ENCODE measurements at regions not wholly inside any gene's neighbourhood (a gene's known extent, or its start where the extent isn't known, plus 50 kb on each side); places are given as distances from the start of the nearest gene placed in this dataset.

GRCh38 chr1:106225403-106225802 is 831.1 kb upstream of the PRMT6 start:
- Histone ChIP-seq H3K14ac (ENCODE audit: low read length) (no peak overlapping the region), H2AFZ (ENCODE audit: insufficient read depth, low read length, poor library complexity) (no peak overlapping the region), H3K9me3 (ENCODE audit: insufficient read depth, low read depth, low read length) (no peaks in the 10 kb centered on the region), H4K91ac (ENCODE audit: low read depth, low read length) (no peak overlapping the region), H3K27me3 (ENCODE audit: insufficient read depth, low read length) (no peaks in the 10 kb centered on the region), H3K18ac (ENCODE audit: low read length) (no peak overlapping the region), H2BK120ac (ENCODE audit: insufficient read depth, low read length, poor library complexity) (no peak overlapping the region), H3K23ac (ENCODE audit: low read length) (no peak overlapping the region), H3K4ac (ENCODE audit: low read depth, low read length) (no peak overlapping the region), H3K79me2 (ENCODE audit: control insufficient read depth, insufficient read depth, low read length, poor library complexity) (no peaks in the 10 kb centered on the region), H3K27ac (ENCODE audit: low read depth, low read length) (no peak overlapping the region), H2BK12ac (ENCODE audit: low read length) (no peak overlapping the region), H4K8ac (ENCODE audit: low read depth, low read length) (no peak overlapping the region), H3K36me3 (ENCODE audit: control insufficient read depth in 1 of 2, insufficient read depth in 2 of 2, low read length in 2 of 2) (no peaks in the 10 kb centered on the region), H3K4me3 (ENCODE audit: low read depth, low read length) (no peak overlapping the region), H4K12ac (ENCODE audit: low read depth, low read length) (no peak overlapping the region), H3K79me1 (ENCODE audit: low read length) (no peaks in the 10 kb centered on the region), H2AK5ac (ENCODE audit: low read length) (no peak overlapping the region), H3K4me2 (ENCODE audit: low read length) (no peak overlapping the region), H2BK5ac (ENCODE audit: low read depth, low read length, poor library complexity) (no peak overlapping the region), H3K9ac (ENCODE audit: low read length) (no peak overlapping the region), H3K4me1 (ENCODE audit: control insufficient read depth in 1 of 2, insufficient read depth in 2 of 2, low read length in 2 of 2) (no peaks in the 10 kb centered on the region)
- no CpG with 5 or more reads among the region's 3 CpGs for WGBS (ENCODE audit: extremely low coverage, insufficient coverage, insufficient read length)
- no peak for DNase-seq

- Histone ChIP-seq H3K27me3 (ENCODE audit: insufficient read depth, low read length) (no peaks in the 10 kb centered on the region), H2AK5ac (ENCODE audit: low read length) (no peak overlapping the region)
These were observed 829.9 kb upstream of the PRMT6 start for GRCh38 chr1:106226550-106226949.

GRCh38 chr1:106232128-106232527 is 824.3 kb upstream of the PRMT6 start:
- Histone ChIP-seq H2BK12ac (ENCODE audit: low read length) (peak overlapping the region; percentile 32), H3K18ac (ENCODE audit: low read length) (no peak overlapping the region), H3K4me2 (ENCODE audit: low read length) (no peak overlapping the region), H2AK5ac (ENCODE audit: low read length) (no peak overlapping the region), H3K27me3 (ENCODE audit: insufficient read depth, low read length) (no peaks in the 10 kb centered on the region), H3K79me2 (ENCODE audit: control insufficient read depth, insufficient read depth, low read length, poor library complexity) (no peaks in the 10 kb centered on the region), H3K9me3 (ENCODE audit: insufficient read depth, low read depth, low read length) (no peaks in the 10 kb centered on the region), H3K36me3 (ENCODE audit: control insufficient read depth in 1 of 2, insufficient read depth in 2 of 2, low read length in 2 of 2) (no peaks in the 10 kb centered on the region), H3K9ac (ENCODE audit: low read length) (no peak overlapping the region), H4K91ac (ENCODE audit: low read depth, low read length) (no peak overlapping the region), H3K79me1 (ENCODE audit: low read length) (peaks cover 4% of the 10 kb centered on the region), H4K8ac (ENCODE audit: low read depth, low read length) (no peak overlapping the region), H4K12ac (ENCODE audit: low read depth, low read length) (no peak overlapping the region), H3K23ac (ENCODE audit: low read length) (no peak overlapping the region), H3K4me3 (ENCODE audit: low read depth, low read length) (no peak overlapping the region), H2BK5ac (ENCODE audit: low read depth, low read length, poor library complexity) (no peak overlapping the region), H3K14ac (ENCODE audit: low read length) (no peak overlapping the region), H3K4me1 (ENCODE audit: control insufficient read depth in 1 of 2, insufficient read depth in 2 of 2, low read length in 2 of 2) (peaks cover 0 to 8% of the 10 kb centered on the region in 2 experiments), H2AFZ (ENCODE audit: insufficient read depth, low read length, poor library complexity) (no peak overlapping the region), H3K27ac (ENCODE audit: low read depth, low read length) (peak overlapping the region; percentile 36), H3K4ac (ENCODE audit: low read depth, low read length) (no peak overlapping the region), H2BK120ac (ENCODE audit: insufficient read depth, low read length, poor library complexity) (no peak overlapping the region)
- no CpG with 5 or more reads among the region's 1 CpG for WGBS (ENCODE audit: extremely low coverage, insufficient coverage, insufficient read length)
- peak in 1 of 2 donors; percentile 5 for DNase-seq

More at GRCh38 chr1:106226550-106226949, 829.9 kb upstream of the PRMT6 start:
- Histone ChIP-seq H4K8ac (ENCODE audit: low read depth, low read length) (no peak overlapping the region), H3K4me3 (ENCODE audit: low read depth, low read length) (no peak overlapping the region), H2BK5ac (ENCODE audit: low read depth, low read length, poor library complexity) (no peak overlapping the region), H3K9me3 (ENCODE audit: insufficient read depth, low read depth, low read length) (no peaks in the 10 kb centered on the region), H3K27ac (ENCODE audit: low read depth, low read length) (no peak overlapping the region), H3K79me2 (ENCODE audit: control insufficient read depth, insufficient read depth, low read length, poor library complexity) (no peaks in the 10 kb centered on the region), H4K12ac (ENCODE audit: low read depth, low read length) (no peak overlapping the region), H3K4ac (ENCODE audit: low read depth, low read length) (no peak overlapping the region), H3K9ac (ENCODE audit: low read length) (no peak overlapping the region), H3K36me3 (ENCODE audit: control insufficient read depth in 1 of 2, insufficient read depth in 2 of 2, low read length in 2 of 2) (no peaks in the 10 kb centered on the region), H2BK12ac (ENCODE audit: low read length) (no peak overlapping the region), H3K4me2 (ENCODE audit: low read length) (no peak overlapping the region), H3K14ac (ENCODE audit: low read length) (no peak overlapping the region), H3K79me1 (ENCODE audit: low read length) (no peaks in the 10 kb centered on the region), H4K91ac (ENCODE audit: low read depth, low read length) (no peak overlapping the region), H2AFZ (ENCODE audit: insufficient read depth, low read length, poor library complexity) (no peak overlapping the region), H3K18ac (ENCODE audit: low read length) (no peak overlapping the region), H3K4me1 (ENCODE audit: control insufficient read depth in 1 of 2, insufficient read depth in 2 of 2, low read length in 2 of 2) (no peaks in the 10 kb centered on the region), H2BK120ac (ENCODE audit: insufficient read depth, low read length, poor library complexity) (no peak overlapping the region), H3K23ac (ENCODE audit: low read length) (no peak overlapping the region)
- WGBS (ENCODE audit: extremely low coverage, insufficient coverage, insufficient read length): no CpG with 5 or more reads among the region's 1 CpG
- no peak for DNase-seq

GRCh38 chr1:106233511-106233910 is 823.0 kb upstream of the PRMT6 start:
- Histone ChIP-seq H3K9me3 (ENCODE audit: insufficient read depth, low read depth, low read length) (no peaks in the 10 kb centered on the region), H3K4ac (ENCODE audit: low read depth, low read length) (no peak overlapping the region), H3K9ac (ENCODE audit: low read length) (no peak overlapping the region), H2BK5ac (ENCODE audit: low read depth, low read length, poor library complexity) (peak overlapping the region; percentile 40), H3K4me2 (ENCODE audit: low read length) (no peak overlapping the region), H3K79me1 (ENCODE audit: low read length) (peaks cover 4% of the 10 kb centered on the region), H3K36me3 (ENCODE audit: control insufficient read depth in 1 of 2, insufficient read depth in 2 of 2, low read length in 2 of 2) (no peaks in the 10 kb centered on the region), H3K14ac (ENCODE audit: low read length) (no peak overlapping the region), H3K4me3 (ENCODE audit: low read depth, low read length) (no peak overlapping the region), H4K12ac (ENCODE audit: low read depth, low read length) (no peak overlapping the region), H2AK5ac (ENCODE audit: low read length) (no peak overlapping the region), H3K18ac (ENCODE audit: low read length) (no peak overlapping the region), H3K4me1 (ENCODE audit: control insufficient read depth in 1 of 2, insufficient read depth in 2 of 2, low read length in 2 of 2) (peaks cover 0 to 8% of the 10 kb centered on the region in 2 experiments), H4K91ac (ENCODE audit: low read depth, low read length) (no peak overlapping the region), H4K8ac (ENCODE audit: low read depth, low read length) (no peak overlapping the region), H3K79me2 (ENCODE audit: control insufficient read depth, insufficient read depth, low read length, poor library complexity) (no peaks in the 10 kb centered on the region), H3K27ac (ENCODE audit: low read depth, low read length) (no peak overlapping the region), H2AFZ (ENCODE audit: insufficient read depth, low read length, poor library complexity) (no peak overlapping the region), H2BK12ac (ENCODE audit: low read length) (peak overlapping the region; percentile 11), H3K27me3 (ENCODE audit: insufficient read depth, low read length) (no peaks in the 10 kb centered on the region), H2BK120ac (ENCODE audit: insufficient read depth, low read length, poor library complexity) (peak overlapping the region; percentile 1), H3K23ac (ENCODE audit: low read length) (no peak overlapping the region)
- no peak for DNase-seq
- no CpG with 5 or more reads among the region's 2 CpGs for WGBS (ENCODE audit: extremely low coverage, insufficient coverage, insufficient read length)

Measured in trophoblast cell (in vitro differentiated cells and primary cell).